BLaER1 (cell line): ENCODE measurements at regions not wholly inside any gene's neighbourhood (a gene's known extent, or its start where the extent isn't known, plus 50 kb on each side); places are given as distances from the start of the nearest gene placed in this dataset.

Source experiments
- H3K27ac ChIP-seq: shearing (Covaris generic); formaldehyde crosslinking; 2 replicates; pipeline ENCODE4 v1.8.1; 2022
- H3K27me3 ChIP-seq: shearing (Covaris generic); formaldehyde crosslinking; 2 replicates; pipeline ENCODE4 v1.8.1; 2022
- H3K36me3 ChIP-seq: shearing (Covaris generic); formaldehyde crosslinking; 2 replicates; pipeline ENCODE4 v1.8.1; 2022
- H3K4me1 ChIP-seq: shearing (Covaris generic); formaldehyde crosslinking; 2 replicates; pipeline ENCODE4 v1.8.1; 2022
- H3K4me2 ChIP-seq: shearing (Covaris generic); formaldehyde crosslinking; 2 replicates; pipeline ENCODE4 v1.8.1; 2022
- H3K4me3 ChIP-seq: shearing (Covaris generic); formaldehyde crosslinking; 2 replicates; pipeline ENCODE4 v1.8.1; 2022
- H3K9ac ChIP-seq: shearing (Covaris generic); formaldehyde crosslinking; 2 replicates; pipeline ENCODE4 v1.8.1; 2022
- H3K9me3 ChIP-seq: shearing (Covaris generic); formaldehyde crosslinking; 2 replicates; pipeline ENCODE4 v1.8.1; 2022
- H4K20me1 ChIP-seq: shearing (Covaris generic); formaldehyde crosslinking; 2 replicates; pipeline ENCODE4 v1.8.1; 2022
- Cebpa-rat ChIP-seq: shearing (Covaris generic); IDR thresholded peaks from 2 replicates; pipeline ENCODE4 v1.8.1; 2022

- TF ChIP-seq Cebpa-rat, result no peak
- Histone ChIP-seq H3K36me3 (no peaks in the 10 kb centered on the region), H3K9ac (no peak overlapping the region), H3K9me3 (no peaks in the 10 kb centered on the region), H3K4me3 (no peak overlapping the region), H3K27me3 (no peaks in the 10 kb centered on the region), H3K4me1 (no peaks in the 10 kb centered on the region), H3K4me2 (no peak overlapping the region), H4K20me1 (no peaks in the 10 kb centered on the region), H3K27ac (no peak overlapping the region)
Observed at GRCh38 chr1:22385537-22385936, 66.1 kb upstream of the ZBTB40 start.

- no peak overlapping the region for H3K27ac ChIP-seq
- no peaks in the 10 kb centered on the region for H4K20me1 ChIP-seq
- no peaks in the 10 kb centered on the region for H3K36me3 ChIP-seq
- no peaks in the 10 kb centered on the region for H3K4me1 ChIP-seq
- H3K27me3 ChIP-seq, result no peaks in the 10 kb centered on the region
- H3K4me2 ChIP-seq, result no peak overlapping the region
- TF ChIP-seq Cebpa-rat, result no peak
- no peak overlapping the region for H3K9ac ChIP-seq
- no peak overlapping the region for H3K4me3 ChIP-seq
- H3K9me3 ChIP-seq, result no peaks in the 10 kb centered on the region
Observed at GRCh38 chr1:22386774-22387173, 64.9 kb upstream of the ZBTB40 start.

- H4K20me1 ChIP-seq, result no peaks in the 10 kb centered on the region
- H3K27me3 ChIP-seq, result no peaks in the 10 kb centered on the region
- no peak overlapping the region for H3K4me2 ChIP-seq
- no peak overlapping the region for H3K9ac ChIP-seq
- TF ChIP-seq Cebpa-rat, result no peak
- H3K4me3 ChIP-seq, result no peak overlapping the region
- no peak overlapping the region for H3K27ac ChIP-seq
- H3K9me3 ChIP-seq, result no peaks in the 10 kb centered on the region
- no peaks in the 10 kb centered on the region for H3K36me3 ChIP-seq
- no peaks in the 10 kb centered on the region for H3K4me1 ChIP-seq
Observed at GRCh38 chr1:22387919-22388580, 63.6 kb upstream of the ZBTB40 start.

GRCh38 chr1:22388671-22389450 is 62.8 kb upstream of the ZBTB40 start:
- Histone ChIP-seq H3K4me1 (no peaks in the 10 kb centered on the region), H3K4me2 (no peak overlapping the region), H3K27me3 (no peaks in the 10 kb centered on the region), H3K4me3 (no peak overlapping the region), H4K20me1 (no peaks in the 10 kb centered on the region), H3K27ac (no peak overlapping the region), H3K36me3 (no peaks in the 10 kb centered on the region), H3K9me3 (no peaks in the 10 kb centered on the region), H3K9ac (no peak overlapping the region)
- no peak for TF ChIP-seq Cebpa-rat

- no peaks in the 10 kb centered on the region for H3K36me3 ChIP-seq
- no peak overlapping the region for H3K4me3 ChIP-seq
- H3K4me1 ChIP-seq, result peaks cover under 1% of the 10 kb centered on the region; the same call in 1 of the 2 replicates
- H3K27me3 ChIP-seq, result peaks cover 8% of the 10 kb centered on the region; the same call in 1 of the 2 replicates
- H3K9me3 ChIP-seq, result no peaks in the 10 kb centered on the region
- no peaks in the 10 kb centered on the region for H4K20me1 ChIP-seq
- H3K27ac ChIP-seq, result no peak overlapping the region
- no peak overlapping the region for H3K4me2 ChIP-seq
- no peak overlapping the region for H3K9ac ChIP-seq
- no peak for TF ChIP-seq Cebpa-rat
Observed at GRCh38 chr1:22393587-22393986, 58.1 kb upstream of the ZBTB40 start.

- no peak overlapping the region for H3K9ac ChIP-seq
- no peak for TF ChIP-seq Cebpa-rat
- peaks cover 25% of the 10 kb centered on the region for H3K27me3 ChIP-seq
Observed at GRCh38 chr1:22398656-22399420, 52.8 kb upstream of the ZBTB40 start.

GRCh38 chr1:22399421-22400091 is 52.1 kb upstream of the ZBTB40 start:
- peaks cover 8% of the 10 kb centered on the region; the same call in 1 of the 2 replicates for H4K20me1 ChIP-seq
- peaks cover 25% of the 10 kb centered on the region for H3K27me3 ChIP-seq
- no peak overlapping the region for H3K4me3 ChIP-seq
- H3K9me3 ChIP-seq, result no peaks in the 10 kb centered on the region
- peaks cover 8% of the 10 kb centered on the region for H3K4me1 ChIP-seq
- no peak overlapping the region for H3K9ac ChIP-seq
- no peaks in the 10 kb centered on the region for H3K36me3 ChIP-seq
- no peak overlapping the region for H3K4me2 ChIP-seq
- no peak overlapping the region for H3K27ac ChIP-seq
- no peak for TF ChIP-seq Cebpa-rat

More at GRCh38 chr1:22398656-22399420, 52.8 kb upstream of the ZBTB40 start:
- Histone ChIP-seq H3K9me3 (no peaks in the 10 kb centered on the region), H3K4me2 (peak overlapping the region; percentile 41), H3K27ac (no peak overlapping the region), H4K20me1 (peaks cover 8% of the 10 kb centered on the region; the same call in 1 of the 2 replicates), H3K4me1 (peaks cover 8% of the 10 kb centered on the region), H3K4me3 (no peak overlapping the region), H3K36me3 (no peaks in the 10 kb centered on the region)
